Keratinocyte (primary cell): ENCODE measurements at regions not wholly inside any gene's neighbourhood (a gene's known extent, or its start where the extent isn't known, plus 50 kb on each side); places are given as distances from the start of the nearest gene placed in this dataset.

Experiments
- CTCF ChIP-seq, 3 experiments: IDR thresholded peaks in 1 of 3; conservative IDR thresholded peaks in 1 of 3; optimal IDR thresholded peaks in 1 of 3; 2 replicates in 2 of 3; 3 replicates in 1 of 3; pipeline versions ENCODE3 to v1.5.1; 2011; ENCODE audit warnings: low read length in 3 of 3, mild to moderate bottlenecking in 3 of 3, moderate library complexity in 2 of 3, control low read depth in 1 of 3, inconsistent platforms in 1 of 3; ENCODE audit not compliant: insufficient read depth in 2 of 3; ENCODE audit errors: extremely low read depth in 1 of 3
- EZH2 ChIP-seq: IDR thresholded peaks from one replicate; pipeline ENCODE4 v1.6.1; 2012; ENCODE audit warnings: inconsistent platforms, mild to moderate bottlenecking, low read length, moderate library complexity

GRCh38 chr4:176561368-176561767 lies 231.4 kb downstream of the VEGFC start:
- no peak for TF ChIP-seq CTCF (optimal IDR thresholded peaks at IDR 0.05 in 1 of 3, IDR thresholded peaks at IDR 0.05 in 1 of 3, conservative IDR thresholded peaks at IDR 0.05 in 1 of 3; ENCODE audit: extremely low read depth in 1 of 3, insufficient read depth in 2 of 3, low read length in 3 of 3)
- no peak for TF ChIP-seq EZH2
